KBM-7 (cell line): ENCODE measurements at regions not wholly inside any gene's neighbourhood (a gene's known extent, or its start where the extent isn't known, plus 50 kb on each side); places are given as distances from the start of the nearest gene placed in this dataset.
"Not testable (repeated sequence)": the region's sequence is repeated elsewhere in the genome, so short reads cannot be mapped to it uniquely, and the experiment has no call there.

ENCODE experiments used
- DNase-seq: peaks from one replicate; pipeline ENCODE4 v3.0.0-alpha.2; 2015
- in situ Hi-C: fragments of 300-500 bp; cut with MboI; formaldehyde crosslinking; loops from 2 replicates; pipeline ENCODE4 v1.14.3; 2020; ENCODE audit warnings: low sequenced_read_pairs, low pct_unique_long_range_greater_than_20kb, mixed read lengths

- in situ Hi-C loops, result no loop called here
These were observed 281.9 kb upstream of the HS3ST1 start for GRCh38 chr4:11710453-11711093.

GRCh38 chr4:11704186-11704830, 275.6 kb upstream of the HS3ST1 start:
- in situ Hi-C loops, result no loop called here
- DNase-seq, result no peak

More at GRCh38 chr4:11710453-11711093, 281.9 kb upstream of the HS3ST1 start:
- no peak for DNase-seq

GRCh38 chr4:11702886-11703557, 274.3 kb upstream of the HS3ST1 start:
- no peak for DNase-seq
- in situ Hi-C loops, result no loop called here

GRCh38 chr4:11701966-11702725, 273.5 kb upstream of the HS3ST1 start:
- in situ Hi-C loops, result no loop called here
- no peak for DNase-seq

GRCh38 chr4:11700751-11701226, 272.1 kb upstream of the HS3ST1 start:
- in situ Hi-C loops, result no loop called here
- DNase-seq, result no peak

GRCh38 chr4:11698846-11699590, 270.3 kb upstream of the HS3ST1 start:
- in situ Hi-C loops, result no loop called here
- DNase-seq, result no peak

GRCh38 chr4:11698033-11698432, 269.3 kb upstream of the HS3ST1 start:
- in situ Hi-C loops, result no loop called here
- DNase-seq, result no peak

GRCh38 chr4:11693693-11694092, 265.0 kb upstream of the HS3ST1 start:
- in situ Hi-C loops, result no loop called here
- DNase-seq, result no peak

GRCh38 chr4:11691236-11691635, 262.5 kb upstream of the HS3ST1 start:
- DNase-seq, result no peak
- in situ Hi-C loops, result no loop called here

- DNase-seq, result no peak
- in situ Hi-C loops, result no loop called here
These were observed 259.0 kb upstream of the HS3ST1 start for GRCh38 chr4:11687727-11688126.

GRCh38 chr4:11685481-11685880, 256.8 kb upstream of the HS3ST1 start:
- in situ Hi-C loops, result no loop called here
- no peak for DNase-seq

GRCh38 chr4:11675051-11675800, 246.5 kb upstream of the HS3ST1 start:
- no peak for DNase-seq
- in situ Hi-C loops, result no loop called here

- in situ Hi-C loops, result no loop called here
These were observed 241.6 kb upstream of the HS3ST1 start for GRCh38 chr4:11670304-11670703.

GRCh38 chr4:11669156-11669555, 240.5 kb upstream of the HS3ST1 start:
- DNase-seq, result no peak
- in situ Hi-C loops, result no loop called here

More at GRCh38 chr4:11670304-11670703, 241.6 kb upstream of the HS3ST1 start:
- no peak for DNase-seq

GRCh38 chr4:11663114-11663513, 234.4 kb upstream of the HS3ST1 start:
- no peak for DNase-seq
- in situ Hi-C loops, result no loop called here

- in situ Hi-C loops, result no loop called here
- DNase-seq, result no peak
These were observed 222.3 kb upstream of the HS3ST1 start for GRCh38 chr4:11650801-11651596.

GRCh38 chr4:11647433-11647832, 218.7 kb upstream of the HS3ST1 start:
- DNase-seq, result no peak

GRCh38 chr4:11643081-11643480, 214.4 kb upstream of the HS3ST1 start:
- in situ Hi-C loops, DNase-seq: not testable (repeated sequence)

More at GRCh38 chr4:11647433-11647832, 218.7 kb upstream of the HS3ST1 start:
- in situ Hi-C loops, result no loop called here
